GM18517 (cell line): ENCODE measurements at regions not wholly inside any gene's neighbourhood (a gene's known extent, or its start where the extent isn't known, plus 50 kb on each side); places are given as distances from the start of the nearest gene placed in this dataset.

Experiments
- ATAC-seq: cut with Tn5 transposase; IDR thresholded peaks from one replicate; pipeline ENCODE4 v1.9.1; 2021; ENCODE audit warnings: mild to moderate bottlenecking, moderate library complexity; ENCODE audit not compliant: unreplicated experiment

DNA sequence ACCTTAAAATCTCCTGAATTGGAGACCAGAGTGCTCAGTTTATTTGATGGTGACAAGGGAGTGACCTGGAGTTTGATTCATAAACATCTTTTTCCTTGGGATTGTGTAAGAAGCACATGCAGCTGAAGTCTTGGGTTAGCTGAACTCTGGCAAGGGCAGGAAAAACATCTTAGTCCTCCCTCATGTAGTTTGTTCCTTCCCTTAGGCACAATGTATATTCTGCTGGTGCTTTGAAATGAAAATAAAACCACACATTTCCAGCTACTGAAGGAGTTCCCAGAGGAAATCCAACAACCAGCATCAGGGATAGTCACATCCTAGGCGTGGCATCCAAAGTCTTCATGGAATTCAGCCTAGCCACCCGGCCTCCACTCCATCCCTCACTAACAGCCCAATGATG, 95.2 kb upstream of the PAPPA start:
- ATAC-seq = no peak

DNA sequence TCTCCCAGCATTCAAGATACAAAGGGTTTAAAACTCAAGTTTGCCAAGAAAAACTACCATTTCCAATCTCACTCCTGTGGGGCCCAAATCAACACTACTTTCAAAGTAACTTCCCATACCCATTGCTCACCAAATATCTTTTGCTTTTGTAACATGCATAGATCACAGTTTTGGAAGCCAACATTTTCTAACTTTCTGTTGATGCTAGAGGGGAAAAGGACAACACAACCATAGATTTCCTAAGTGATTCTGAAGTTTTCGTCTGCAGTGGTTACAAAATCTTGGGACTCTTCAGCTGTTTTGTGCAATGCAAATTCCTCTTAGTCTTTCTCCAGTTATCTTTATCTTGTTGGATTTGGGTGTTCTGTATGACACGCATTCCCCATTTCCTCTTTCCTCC, 94.1 kb upstream of the PAPPA start:
- no peak for ATAC-seq

DNA sequence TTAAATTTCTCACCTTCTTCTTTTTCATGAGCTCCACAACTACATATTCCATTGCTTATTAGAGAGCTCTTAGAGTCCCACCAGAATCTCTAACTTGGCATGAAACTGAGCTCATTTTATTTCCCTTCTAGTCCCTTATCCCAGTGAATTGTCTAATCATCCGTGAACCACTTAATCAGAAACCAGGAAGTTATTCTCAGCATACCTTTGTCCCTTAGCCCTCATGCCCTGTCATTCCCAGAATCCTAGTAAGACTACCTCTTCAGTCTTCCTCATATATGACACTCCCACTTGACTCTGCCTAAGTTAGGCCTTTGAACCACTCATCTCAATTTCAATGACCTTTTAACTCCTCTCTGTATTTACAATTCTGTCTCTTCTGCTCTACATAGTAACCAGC, 93.0 kb upstream of the PAPPA start:
- no peak for ATAC-seq

DNA sequence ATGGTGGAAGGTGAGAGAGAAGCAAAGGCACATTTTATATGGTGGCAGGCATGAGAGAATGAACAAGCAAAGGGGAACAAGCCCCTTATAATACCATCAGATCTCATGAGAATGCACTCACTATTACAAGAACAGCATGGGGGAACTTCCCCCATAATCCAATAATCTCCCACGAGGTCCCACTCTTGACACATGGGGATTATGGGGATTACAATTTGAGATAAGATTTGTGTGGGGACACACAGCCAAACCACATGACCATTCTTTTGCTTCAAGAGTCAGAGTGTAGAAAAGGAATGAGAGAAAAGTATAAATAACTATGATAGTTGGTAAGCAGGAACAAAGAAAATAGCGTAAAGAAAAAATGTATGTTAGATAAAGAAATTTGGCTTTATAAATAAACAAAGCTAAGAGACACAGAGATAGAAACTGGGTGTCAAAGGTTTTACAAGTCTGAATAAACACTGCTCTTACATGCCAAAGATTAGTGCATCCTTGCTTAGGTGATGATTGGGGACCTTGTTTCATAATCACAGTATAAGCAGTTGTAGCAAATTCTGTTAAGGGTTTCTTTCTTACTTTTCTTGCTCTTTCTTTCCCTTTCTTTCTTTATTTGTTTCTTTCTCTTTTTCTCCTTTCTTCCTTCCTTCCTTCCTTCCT, 91.9 kb upstream of the PAPPA start:
- ATAC-seq = no peak

DNA sequence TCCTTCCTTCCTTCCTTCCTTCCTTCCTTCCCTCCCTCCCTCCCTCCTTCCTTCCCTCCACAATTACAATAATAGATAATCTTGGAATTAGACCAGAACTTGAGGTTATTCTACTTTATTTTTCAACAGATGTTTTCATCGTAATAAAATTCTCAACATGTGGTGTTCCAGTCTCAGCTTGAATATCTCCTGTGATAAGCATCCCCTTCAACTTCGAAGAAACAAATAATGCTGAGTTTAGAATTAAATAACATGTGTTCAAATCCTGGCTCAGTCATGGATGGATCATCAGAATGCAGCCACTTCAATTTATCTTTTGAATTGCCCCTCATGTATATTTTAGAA, 91.4 kb upstream of the PAPPA start:
- no peak for ATAC-seq

DNA sequence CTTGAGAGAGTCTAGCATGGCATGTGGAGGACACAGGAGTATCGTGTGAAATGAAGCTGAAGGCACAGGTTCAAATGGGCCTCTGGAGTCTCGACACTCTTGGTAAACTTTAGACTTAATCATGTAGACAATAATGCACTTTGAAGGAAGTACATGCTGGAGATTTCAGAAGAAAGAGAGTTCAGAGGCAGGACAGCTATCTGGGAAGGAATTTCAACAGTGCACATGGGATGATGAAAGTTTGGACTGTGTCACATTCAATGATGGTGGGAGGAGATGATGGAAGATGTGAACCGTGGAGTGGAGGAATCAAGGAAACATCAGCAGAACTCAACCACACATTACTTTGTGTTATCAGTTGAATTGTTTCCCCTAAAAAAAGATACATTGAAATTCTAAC, 88.6 kb upstream of the PAPPA start:
- no peak for ATAC-seq

DNA sequence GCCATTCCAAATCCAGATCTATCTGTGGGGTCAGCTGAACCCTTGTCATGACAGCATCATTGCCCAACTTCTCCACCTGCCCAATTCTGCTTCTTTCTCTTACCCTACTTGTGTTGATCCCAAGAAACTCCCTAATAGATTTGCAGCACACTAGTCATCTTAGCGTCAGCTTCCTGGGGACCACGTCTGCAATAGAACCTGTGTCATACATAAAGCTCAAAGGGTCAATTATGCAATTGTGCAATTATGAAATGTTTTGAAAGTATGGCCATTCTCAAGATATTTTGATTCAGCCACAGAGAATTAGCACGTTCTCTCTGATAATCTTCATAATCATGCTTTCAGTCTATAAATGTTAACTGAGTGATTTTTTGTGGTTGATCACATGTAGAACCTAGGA, 87.4 kb upstream of the PAPPA start:
- no peak for ATAC-seq

DNA sequence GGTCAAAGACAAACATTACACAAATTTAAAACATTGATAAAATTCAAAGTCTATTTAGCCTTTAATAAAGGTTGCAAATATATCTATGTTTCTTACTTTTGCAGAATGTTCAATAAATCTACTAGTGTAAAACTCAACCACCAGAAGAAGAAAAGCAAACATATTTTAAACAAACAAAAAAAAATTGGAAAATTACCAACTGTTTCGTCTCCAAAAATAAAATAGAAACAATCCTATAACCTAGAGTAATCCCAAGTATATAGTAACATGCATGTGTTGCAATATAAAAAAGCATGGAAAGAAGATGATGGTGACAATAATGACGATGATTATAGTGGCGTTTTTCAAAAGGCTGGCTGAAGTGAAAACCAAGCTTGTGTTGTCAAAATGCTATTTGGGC, 86.0 kb upstream of the PAPPA start:
- ATAC-seq = no peak

DNA sequence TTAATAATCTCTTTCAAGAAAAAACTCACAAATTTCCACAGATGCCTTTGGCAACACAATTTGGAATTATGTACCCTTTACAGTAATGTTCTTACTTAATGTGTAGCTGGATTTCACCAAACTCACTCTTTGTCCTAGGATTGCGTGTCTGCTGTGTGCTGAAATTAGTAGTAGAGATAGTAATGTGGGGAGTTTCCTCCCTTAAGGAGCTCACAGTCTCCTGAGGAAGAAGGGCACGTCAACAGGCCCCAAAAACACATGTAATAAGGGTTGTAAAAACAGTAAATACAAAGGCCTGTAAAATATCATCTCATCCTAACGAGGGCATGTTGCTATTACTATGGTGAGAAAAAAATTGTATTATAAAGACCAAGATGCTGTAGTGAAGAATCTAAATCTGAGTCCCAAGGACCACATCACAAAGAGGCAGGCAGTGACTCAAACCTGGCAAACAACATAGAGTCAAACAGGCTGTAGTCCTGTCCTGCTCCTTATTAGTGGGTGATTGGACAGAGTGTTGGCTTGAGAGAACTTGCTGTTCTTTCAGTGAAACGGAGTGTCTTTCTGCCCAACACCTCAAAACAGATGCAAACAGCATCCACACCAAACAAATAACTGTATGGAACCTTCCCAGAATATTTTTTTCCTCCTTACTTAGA, 83.2 kb upstream of the PAPPA start:
- ATAC-seq = no peak

DNA sequence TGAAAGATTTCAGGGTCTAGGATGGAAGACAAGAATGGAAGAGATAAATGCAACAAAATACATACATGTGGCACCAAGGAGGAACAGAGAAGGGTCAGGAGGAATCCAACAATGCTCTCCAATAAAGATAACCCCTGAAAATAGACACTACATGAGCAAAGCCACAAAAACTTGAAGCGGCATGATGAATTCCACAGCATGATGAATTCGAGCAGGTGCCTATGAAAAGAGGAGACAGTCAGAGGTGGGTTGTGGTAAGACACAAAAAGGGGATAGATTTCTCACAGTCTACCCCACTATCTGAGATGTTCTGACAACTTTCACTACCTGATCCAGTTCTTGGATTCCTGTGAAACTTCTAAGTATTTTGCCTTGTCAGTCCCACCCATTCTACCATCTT, 81.5 kb upstream of the PAPPA start:
- ATAC-seq = no peak

DNA sequence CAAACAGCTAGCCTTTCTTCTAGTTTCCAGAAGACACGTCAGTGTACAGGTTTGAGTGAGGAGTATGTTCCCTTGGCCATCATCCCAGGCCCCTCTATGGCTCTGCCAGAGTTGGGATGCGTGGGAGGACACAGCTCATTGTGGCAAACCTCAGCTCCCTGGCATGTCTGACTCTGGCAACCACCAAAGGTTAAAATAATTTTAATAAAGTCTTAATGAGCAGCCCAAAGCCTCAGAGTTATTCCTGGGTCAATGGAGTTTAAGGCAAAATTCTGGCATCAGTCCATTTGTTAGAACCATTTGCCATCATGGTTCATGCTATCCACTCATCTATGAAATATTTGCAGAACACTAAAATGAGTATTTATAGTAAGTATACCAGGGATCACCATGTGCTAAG, 79.8 kb upstream of the PAPPA start:
- no peak for ATAC-seq

DNA sequence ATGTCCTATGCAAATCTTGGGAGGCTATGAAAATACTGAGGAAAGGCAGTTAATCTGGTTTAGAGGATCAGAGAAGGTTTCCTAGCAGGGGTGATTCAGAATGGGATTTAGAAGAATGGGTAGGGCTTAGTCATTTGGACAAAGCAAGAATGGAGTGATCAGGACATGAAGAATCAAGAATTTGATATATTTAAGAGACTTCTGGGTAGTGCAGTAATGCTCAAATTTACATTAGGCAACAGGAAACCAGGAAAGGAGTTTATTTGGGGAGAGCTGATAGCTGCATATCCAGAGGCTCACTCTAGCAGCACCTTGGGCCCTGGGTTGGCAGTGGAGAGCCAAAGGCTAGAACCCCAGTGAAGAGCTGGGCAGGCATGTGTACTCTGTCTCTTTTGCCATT, 78.9 kb upstream of the PAPPA start:
- no peak for ATAC-seq

DNA sequence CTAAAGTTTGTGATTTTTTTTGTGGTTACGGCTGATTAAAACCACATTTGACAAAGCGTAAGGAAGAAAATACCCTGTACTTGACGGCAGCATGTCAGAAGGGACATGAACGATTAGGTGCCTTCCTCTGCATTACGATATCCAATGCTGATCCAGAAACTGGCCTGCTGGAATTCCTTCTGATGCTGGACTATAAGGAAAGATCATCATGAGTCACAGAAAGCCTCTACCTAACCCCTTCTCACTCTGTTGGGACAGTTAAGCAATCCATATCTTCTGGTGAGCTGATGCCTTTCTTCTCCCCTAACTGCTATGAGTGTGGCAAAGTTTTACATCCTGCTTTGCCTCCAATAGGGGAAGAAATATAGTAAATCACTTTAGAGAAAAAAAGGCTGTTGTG, 78.4 kb upstream of the PAPPA start:
- no peak for ATAC-seq

DNA sequence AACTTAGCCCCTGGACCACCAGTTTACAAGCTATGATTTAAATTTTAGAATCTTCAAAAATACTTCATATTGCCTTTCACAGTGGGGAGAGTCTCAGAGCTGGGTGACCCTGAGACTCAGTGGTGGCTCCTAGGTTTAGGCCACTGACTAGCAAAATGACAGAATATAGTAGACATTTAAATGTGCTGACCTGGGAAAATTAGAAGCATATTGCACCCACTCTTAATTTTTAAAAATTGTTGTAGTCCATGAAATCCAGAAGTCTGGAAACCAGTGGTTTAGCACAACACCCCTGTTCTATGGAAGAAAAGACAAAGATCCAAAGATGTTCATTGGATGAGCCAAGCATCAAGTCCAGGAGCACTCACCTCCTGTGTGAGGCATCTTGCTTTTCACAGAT, 75.0 kb upstream of the PAPPA start:
- ATAC-seq = no peak

DNA sequence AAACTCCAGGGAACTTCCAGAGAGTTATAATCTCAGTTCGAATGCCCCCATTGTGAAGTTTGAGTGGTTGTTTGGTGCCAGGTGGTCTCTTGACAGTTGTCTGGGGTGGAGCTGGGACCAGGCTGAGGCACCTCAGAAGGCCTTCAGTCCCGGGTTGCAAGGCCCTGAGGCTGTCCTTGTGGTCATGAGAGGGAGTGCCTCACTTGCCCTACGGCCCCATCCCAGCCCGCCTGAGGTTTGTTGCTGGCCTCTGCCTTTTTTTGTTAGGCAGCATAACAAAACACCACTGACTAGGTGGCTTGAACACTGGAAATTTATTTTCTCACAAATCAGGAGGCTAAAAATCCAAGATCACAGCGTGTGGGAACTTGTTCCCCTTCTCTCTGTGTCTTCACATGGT, 73.0 kb upstream of the PAPPA start:
- no peak for ATAC-seq

DNA sequence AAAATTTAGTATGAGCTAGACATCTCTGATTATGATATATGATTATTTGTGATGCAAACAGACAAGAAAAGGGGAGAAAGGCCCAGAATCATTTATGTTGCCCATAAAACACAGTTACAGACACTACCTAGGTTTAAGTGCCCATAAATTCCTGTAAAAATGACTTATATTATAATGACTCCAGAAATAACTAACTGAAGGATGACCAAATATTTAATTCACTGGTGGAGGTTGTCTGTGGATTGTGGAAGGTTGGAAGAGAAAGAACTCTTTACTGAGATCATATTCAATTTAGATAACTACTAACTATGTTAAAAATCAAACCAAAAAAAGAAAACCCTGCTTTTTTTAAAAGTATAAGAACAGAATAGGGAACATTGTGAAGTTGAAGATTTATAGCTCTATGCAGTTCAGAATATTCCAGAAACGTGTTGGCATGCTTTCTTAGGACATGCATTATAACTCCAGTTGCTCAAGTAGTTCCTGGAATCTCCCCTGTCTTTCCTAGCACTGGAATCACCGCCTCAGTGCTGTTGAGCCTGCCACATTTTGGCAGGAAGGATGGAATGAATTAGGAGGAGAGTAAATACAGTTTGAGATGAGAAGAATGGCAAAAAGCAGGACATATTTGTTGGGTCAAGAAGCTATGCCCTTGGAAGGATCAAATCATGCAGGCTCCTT, 72.0 kb upstream of the PAPPA start:
- ATAC-seq = no peak

DNA sequence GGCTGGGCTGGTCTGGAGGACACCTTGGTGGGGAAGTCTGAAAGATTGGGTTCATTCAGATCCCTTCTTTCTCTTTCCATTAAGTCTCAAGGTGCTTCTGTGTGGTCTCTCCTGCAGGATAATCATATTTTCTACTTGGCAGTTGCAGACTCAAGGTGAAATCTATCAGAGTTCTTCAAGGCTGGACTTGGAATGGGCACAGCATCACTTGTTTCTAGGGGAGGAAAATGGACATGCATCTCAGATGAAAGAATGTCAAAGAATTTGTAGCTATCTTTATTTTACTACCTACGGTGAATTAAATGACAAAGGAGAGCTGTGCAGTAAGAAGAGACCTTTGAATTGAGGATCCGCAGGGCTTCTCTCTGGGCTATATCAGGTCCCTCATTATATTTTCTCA, 69.8 kb upstream of the PAPPA start:
- ATAC-seq = no peak

DNA sequence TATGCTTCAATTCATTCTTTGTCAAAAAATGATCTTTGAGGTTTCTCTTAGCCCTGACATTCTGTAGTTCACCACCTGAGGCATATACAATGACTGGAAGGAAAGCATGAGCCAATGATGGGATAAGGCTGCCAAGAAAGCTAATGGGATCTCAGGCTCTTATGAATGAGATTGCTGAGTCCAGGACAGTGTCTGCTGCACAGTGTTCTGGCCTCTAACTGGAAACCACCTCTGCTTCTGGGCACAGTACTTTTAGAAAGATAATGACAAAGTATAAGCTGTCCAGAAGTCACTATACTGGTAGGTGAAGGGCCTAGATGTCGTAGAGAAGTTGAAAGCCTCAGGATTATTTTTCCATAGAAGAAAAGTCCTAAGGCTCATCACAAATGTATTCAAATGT, 69.1 kb upstream of the PAPPA start:
- ATAC-seq = no peak

DNA sequence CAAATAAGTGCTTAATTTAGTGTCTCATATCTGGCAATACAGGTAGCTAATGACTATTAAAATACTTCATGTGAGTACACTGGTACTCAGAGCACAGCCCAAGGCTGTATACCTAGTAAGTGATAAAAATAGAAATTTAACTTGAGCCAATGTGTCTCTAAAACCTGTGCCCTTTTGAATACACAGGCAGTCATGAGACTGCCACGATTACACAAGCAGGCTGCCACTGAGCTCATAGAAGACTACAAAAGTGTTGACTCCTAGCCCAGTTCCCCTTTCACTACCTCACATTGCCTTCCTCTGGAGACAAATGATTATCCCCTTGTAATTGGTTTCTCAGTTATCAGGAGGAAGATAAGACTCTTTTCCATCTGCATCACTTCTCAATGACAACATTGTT, 66.3 kb upstream of the PAPPA start:
- no peak for ATAC-seq

DNA sequence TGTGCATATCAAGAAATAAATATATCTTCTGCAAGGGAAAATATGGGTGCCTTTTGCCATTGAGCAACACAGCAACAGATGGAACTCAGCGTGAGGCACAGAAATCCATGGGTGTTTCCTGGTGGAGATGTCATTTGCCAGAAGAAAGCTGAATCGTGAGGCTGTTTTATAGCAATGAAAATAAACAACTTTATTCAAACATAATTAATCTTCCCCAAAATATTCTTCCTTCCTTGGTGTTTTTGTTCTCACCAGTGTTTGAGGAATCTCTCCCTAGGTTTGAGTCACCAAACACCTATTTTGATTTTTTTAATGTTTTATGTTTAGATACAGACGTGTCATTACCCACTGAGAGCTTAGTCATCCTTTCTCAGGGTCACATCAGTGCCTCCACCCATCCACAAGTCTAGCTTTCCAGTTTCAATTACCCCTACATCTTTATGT, 65.8 kb upstream of the PAPPA start:
- no peak for ATAC-seq

DNA sequence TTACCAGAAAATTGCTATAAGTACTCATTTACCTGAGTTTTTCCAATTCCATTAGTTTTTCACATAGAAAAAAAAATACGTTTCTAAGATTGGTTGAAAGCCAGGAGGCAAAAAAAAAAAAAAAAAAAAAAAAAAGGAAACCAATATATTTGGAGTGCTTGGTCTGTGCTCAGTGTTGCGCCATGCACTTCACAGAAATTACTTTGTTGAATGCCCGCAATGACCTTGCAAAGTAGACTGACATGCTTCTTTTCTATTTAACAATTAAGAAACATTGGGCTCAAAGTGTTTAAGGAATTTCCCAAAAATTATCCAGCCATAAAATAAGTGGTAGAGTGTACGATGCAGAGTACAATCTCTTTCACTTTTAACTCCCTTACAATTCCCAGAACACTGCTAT, 65.2 kb upstream of the PAPPA start:
- ATAC-seq = no peak

DNA sequence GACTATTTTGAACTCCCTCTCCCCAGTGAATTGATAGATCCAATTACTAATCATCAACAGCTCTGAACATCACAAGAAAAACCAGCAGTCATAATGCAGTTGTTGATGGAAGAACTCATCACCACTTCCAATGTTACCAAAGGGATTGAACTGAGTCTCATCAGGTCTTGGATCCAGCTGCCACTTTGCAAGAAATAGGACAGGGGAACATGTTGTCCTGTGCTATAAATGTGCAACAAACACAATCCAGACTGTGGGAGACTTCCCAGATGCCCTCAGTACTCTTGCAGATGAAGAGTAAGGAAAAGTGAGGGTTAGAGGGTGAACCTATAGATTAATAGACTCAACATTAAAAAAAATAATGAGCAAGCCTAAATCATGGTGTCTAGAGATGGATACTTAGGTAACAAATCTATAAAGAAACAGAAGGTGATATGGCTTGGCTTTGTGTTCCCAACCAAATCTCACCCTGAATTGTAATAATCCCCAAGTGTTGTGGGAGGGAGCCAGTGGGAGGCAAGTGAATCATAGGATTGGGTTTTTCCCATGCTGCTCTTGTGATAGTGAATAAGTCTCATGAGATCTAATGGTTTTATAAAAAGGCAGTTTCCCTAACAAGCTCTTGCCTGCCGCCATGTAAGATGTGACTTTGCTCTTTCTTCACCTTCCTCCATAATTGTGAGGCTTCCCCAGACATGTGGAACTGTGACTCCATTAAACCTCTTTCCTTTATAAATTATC, 63.4 kb upstream of the PAPPA start:
- no peak for ATAC-seq
